Omental fat pad (tissue), 3 donors: ENCODE measurements at regions not wholly inside any gene's neighbourhood (a gene's known extent, or its start where the extent isn't known, plus 50 kb on each side); places are given as distances from the start of the nearest gene placed in this dataset.

Experiments
- ATAC-seq: fragments of 150-250 bp; one replicate; pipeline ENCODE4 v1.9.1; 2016; ENCODE audit warnings: mild to moderate bottlenecking, moderate library complexity; ENCODE audit not compliant: low FRiP score
- DNase-seq: peaks from one replicate; pipeline ENCODE4 v3.0.0-alpha.2; 2019; ENCODE audit warnings: low spot score
- CTCF ChIP-seq, 3 donors: fragments of 450-650 bp; IDR thresholded peaks; one replicate each; pipeline ENCODE4 v1.5.1; 2016 to 2017; ENCODE audit warnings: antibody characterized with exemption in 3 of 3, mild to moderate bottlenecking in 3 of 3, moderate library complexity in 2 of 3

GRCh38 chr1:9419369-9420041, 119.8 kb upstream of the SLC25A33 start:
- DNase-seq (no peak), ATAC-seq (no peak)
- TF ChIP-seq CTCF (IDR thresholded peaks at IDR 0.05) = no peak

- ATAC-seq (no peak), DNase-seq (no peak)
- TF ChIP-seq CTCF (IDR thresholded peaks at IDR 0.05) = no peak
Measured at GRCh38 chr1:9420835-9421532, 118.3 kb upstream of the SLC25A33 start.

- TF ChIP-seq CTCF (IDR thresholded peaks at IDR 0.05) = no peak
- DNase-seq = no peak
- ATAC-seq = no peak
Measured at GRCh38 chr1:9421533-9421873, 117.8 kb upstream of the SLC25A33 start.

GRCh38 chr1:9422321-9422720, 116.9 kb upstream of the SLC25A33 start:
- DNase-seq = no peak
- ATAC-seq = no peak
- TF ChIP-seq CTCF (IDR thresholded peaks at IDR 0.05) = no peak

GRCh38 chr1:9422911-9423505, 116.3 kb upstream of the SLC25A33 start:
- ATAC-seq = no peak
- no peak for TF ChIP-seq CTCF (IDR thresholded peaks at IDR 0.05)

GRCh38 chr1:9424261-9424660, 115.0 kb upstream of the SLC25A33 start:
- DNase-seq (no peak), ATAC-seq (no peak)
- no peak for TF ChIP-seq CTCF (IDR thresholded peaks at IDR 0.05)

More at GRCh38 chr1:9422911-9423505, 116.3 kb upstream of the SLC25A33 start:
- no peak for DNase-seq

GRCh38 chr1:9425859-9426258, 113.4 kb upstream of the SLC25A33 start:
- ATAC-seq (no peak), DNase-seq (no peak)
- TF ChIP-seq CTCF (IDR thresholded peaks at IDR 0.05) = no peak
